GM12878 (cell line): ENCODE measurements at regions not wholly inside any gene's neighbourhood (a gene's known extent, or its start where the extent isn't known, plus 50 kb on each side); places are given as distances from the start of the nearest gene placed in this dataset.
A peak's percentile ranks its signal among the peaks of the same experiment; 100 is the strongest.

Source experiments
- ATAC-seq: fragments of 200-7000 bp; cut with Tn5 transposase; 3 replicates; pipeline ENCODE4 v1.9.1; 2020; ENCODE audit warnings: mild to moderate bottlenecking, moderate library complexity
- BruUV-seq: library from RNA; stranded (reverse); fragments of 400-500 nt; replicated peaks from 2 replicates; lab custom pipeline; 2021; lab: Mats Ljungman, UMichigan
- CTCF ChIA-PET: fragments of 300-600 bp; sonication (Branson Sonifier 250); formaldehyde crosslinking; extraction: SDS; loops from one replicate; lab custom pipeline; 2021; ENCODE audit warnings: inconsistent platforms; lab: Yijun Ruan, JAX
- POLR2A ChIA-PET: fragments of 350-600 bp; formaldehyde crosslinking; extraction: SDS; loops from one replicate; lab custom pipeline; 2021; ENCODE audit warnings: inconsistent platforms; lab: Charles Lee
- RAD21 ChIA-PET: fragments of 300-600 bp; sonication (Branson Sonifier 250); formaldehyde crosslinking; loops from one replicate; lab custom pipeline; 2023; ENCODE audit warnings: antibody characterized with exemption; ENCODE audit not compliant: unreplicated experiment; lab: Charles Lee
- SMC1A ChIA-PET: fragments of 300-600 bp; sonication (Branson Sonifier 250); formaldehyde crosslinking; loops from one replicate; lab custom pipeline; 2023; ENCODE audit not compliant: unreplicated experiment, uncharacterized antibody; lab: Charles Lee
- DNase-seq: peaks from one replicate; pipeline ENCODE4 v3.0.0-alpha.2; 2011; ENCODE audit warnings: low read depth, low spot score
- FAIRE-seq: peaks from 3 replicates; lab custom pipeline; 2011; peaks lifted over from hg19 to GRCh38; lab: Jason Lieb, UNC
- H2AFZ ChIP-seq: 2 replicates; pipeline ENCODE4 v1.6.0; 2011; ENCODE audit warnings: low read depth, low read length, control low read depth; ENCODE audit not compliant: control insufficient read depth
- H3K27ac ChIP-seq: 2 replicates; pipeline ENCODE4 v1.5.1; 2011; ENCODE audit warnings: control low read depth; ENCODE audit not compliant: control insufficient read depth, insufficient read depth
- H3K27me3 ChIP-seq, 2 experiments: replicated peaks in 1 of 2; 2 replicates each; pipeline versions ENCODE4 v1.6.0 to v1.6.1; 2011; ENCODE audit warnings: low read length in 1 of 2; ENCODE audit not compliant: control insufficient read depth in 2 of 2, insufficient read depth in 2 of 2
- H3K36me3 ChIP-seq, 2 experiments: 2 replicates each; pipeline ENCODE4 v1.5.1; 2011; ENCODE audit warnings: low read length in 1 of 2; ENCODE audit not compliant: control insufficient read depth in 2 of 2, insufficient read depth in 2 of 2
- H3K4me1 ChIP-seq: 2 replicates; pipeline ENCODE4 v1.6.1; 2011; ENCODE audit warnings: mild to moderate bottlenecking, low read length, moderate library complexity, mixed read lengths; ENCODE audit not compliant: control insufficient read depth, insufficient read depth
- H3K4me2 ChIP-seq: 2 replicates; pipeline ENCODE4 v1.6.0; 2011; ENCODE audit warnings: control low read depth; ENCODE audit not compliant: control insufficient read depth, insufficient read depth
- H3K4me3 ChIP-seq: fragments of 200-600 bp; sonication (generic); 2 replicates; pipeline ENCODE4 v1.5.1; 2016
- H3K79me2 ChIP-seq: 2 replicates; pipeline ENCODE4 v1.6.0; 2011; ENCODE audit warnings: low read length; ENCODE audit not compliant: control insufficient read depth, insufficient read depth
- H3K9ac ChIP-seq: 2 replicates; pipeline ENCODE4 v1.8.0; 2011; ENCODE audit warnings: low read length, control low read depth, mixed read lengths; ENCODE audit not compliant: control insufficient read depth, insufficient read depth
- H3K9me3 ChIP-seq: replicated peaks from 3 replicates; pipeline ENCODE4 v1.5.1; 2011; ENCODE audit warnings: mild to moderate bottlenecking, low read length; ENCODE audit not compliant: control insufficient read depth, insufficient read depth
- H4K20me1 ChIP-seq: 2 replicates; pipeline ENCODE4 v1.6.0; 2011; ENCODE audit not compliant: control insufficient read depth, insufficient read depth
- BACH1 ChIP-seq: fragments of 450-650 bp; IDR thresholded peaks from 2 replicates; pipeline ENCODE4 v1.6.1; 2017; ENCODE audit warnings: mild to moderate bottlenecking, borderline replicate concordance
- ETV6 ChIP-seq, 2 experiments: fragments of 450-650 bp in 1 of 2; IDR thresholded peaks in 1 of 2; conservative IDR thresholded peaks in 1 of 2; 2 replicates each; pipeline ENCODE4 v1.6.1; 2014; ENCODE audit warnings: antibody characterized with exemption in 1 of 2, borderline replicate concordance in 1 of 2, low read depth in 1 of 2, mild to moderate bottlenecking in 1 of 2, moderate library complexity in 1 of 2
- HDAC6 ChIP-seq: fragments of 200-600 bp; sonication (generic); IDR thresholded peaks from one replicate; pipeline ENCODE4 v1.8.0; 2017; ENCODE audit warnings: antibody characterized with exemption; ENCODE audit not compliant: unreplicated experiment
- HDGF ChIP-seq: fragments of 450-650 bp; IDR thresholded peaks from 2 replicates; pipeline ENCODE4 v1.6.1; 2016; ENCODE audit warnings: antibody characterized with exemption
- PAX8 ChIP-seq: fragments of 450-650 bp; IDR thresholded peaks from 2 replicates; pipeline ENCODE4 v1.6.1; 2017; ENCODE audit warnings: mild to moderate bottlenecking, moderate library complexity
- PBX3 ChIP-seq: IDR thresholded peaks from 2 replicates; pipeline ENCODE4 v1.6.1; 2011; ENCODE audit warnings: mild to moderate bottlenecking, low read depth, low read length, moderate library complexity; ENCODE audit not compliant: insufficient replicate concordance
- POLR2AphosphoS2 ChIP-seq: IDR thresholded peaks from 2 replicates; pipeline ENCODE4 v1.6.1; 2011; ENCODE audit warnings: low read depth, mild to moderate bottlenecking, low read length, improper control_type of control experiment, moderate library complexity
- POU2F2 ChIP-seq: IDR thresholded peaks from 3 replicates; pipeline ENCODE4 v1.6.1; 2011; ENCODE audit warnings: low read depth, mild to moderate bottlenecking, low read length, borderline replicate concordance
- RB1 ChIP-seq: fragments of 450-650 bp; formaldehyde crosslinking; IDR thresholded peaks from 2 replicates; pipeline ENCODE4 v1.6.1; 2017; ENCODE audit warnings: mild to moderate bottlenecking, borderline replicate concordance
- SKIL ChIP-seq: fragments of 450-650 bp; IDR thresholded peaks from 2 replicates; pipeline ENCODE4 v1.6.1; 2017; ENCODE audit warnings: mild to moderate bottlenecking, low read depth, inconsistent platforms; ENCODE audit not compliant: poor library complexity, severe bottlenecking
- SPI1 ChIP-seq: IDR thresholded peaks from 2 replicates; pipeline ENCODE4 v1.6.1; 2011; ENCODE audit warnings: low read depth, mild to moderate bottlenecking, low read length, moderate library complexity, borderline replicate concordance; ENCODE audit not compliant: insufficient read depth
- ZNF24 ChIP-seq: fragments of 450-650 bp; IDR thresholded peaks from 2 replicates; pipeline ENCODE4 v1.6.1; 2017; ENCODE audit warnings: antibody characterized with exemption, mild to moderate bottlenecking
- WGBS: methylation state at CpG from one replicate; pipeline ENCODE4 v1.1.6; 2016; ENCODE audit warnings: low lambda C conversion rate; ENCODE audit not compliant: insufficient replicate concordance, insufficient coverage; ENCODE audit errors: missing lambda C conversion rate; 5-methylcytosine and 5-hydroxymethylcytosine counted together
- in situ Hi-C: fragments of 300-500 bp; cut with MboI; formaldehyde crosslinking; loops from 9 replicates; pipeline ENCODE4 v1.14.3; 2018; ENCODE audit warnings: mixed read lengths
- intact Hi-C: fragments of 100-400 bp; cut with micrococcal nuclease; formaldehyde crosslinking; loops from one replicate; pipeline ENCODE4 v1.14.2; 2022; ENCODE audit not compliant: unreplicated experiment

GRCh38 chr5:18216729-18217128, 582.5 kb downstream of the TAF11L14 start:
- Histone ChIP-seq H3K27me3 (no peaks in the 10 kb centered on the region), H3K36me3 (no peaks in the 10 kb centered on the region), H3K4me3 (no peak overlapping the region), H3K9me3 (no peaks in the 10 kb centered on the region), H3K4me1 (no peaks in the 10 kb centered on the region), H2AFZ (no peak overlapping the region), H4K20me1 (no peaks in the 10 kb centered on the region), H3K27ac (no peak overlapping the region), H3K4me2 (no peak overlapping the region), H3K79me2 (no peaks in the 10 kb centered on the region), H3K9ac (no peak overlapping the region)
- WGBS = 13% methylated on average over 3 of the region's 3 CpGs
- FAIRE-seq = no peak
- RAD21 ChIA-PET = no interaction called here
- CTCF ChIA-PET = interaction anchor here (1.0 to 1.2 kb wide), 2 partner anchors 8 to 19 kb away, joined by 3 read pairs; no protein-coding TSS in a partner anchor
- no peak for DNase-seq
- intact Hi-C loops (no loop called here), in situ Hi-C loops (no loop called here)
- no TSS peak for BruUV-seq
- no peak for ATAC-seq
- no peak for TF ChIP-seq SKIL
- peak; percentile 39; the same call in 1 of the 2 replicates for TF ChIP-seq SPI1
- POLR2A ChIA-PET = no interaction called here
- SMC1A ChIA-PET = interaction anchor here (0.7 kb wide), 1 partner anchor 215 kb away, joined by 4 read pairs; no protein-coding TSS in a partner anchor

GRCh38 chr5:18219241-18219640, 585.0 kb downstream of the TAF11L14 start:
- no peaks in the 10 kb centered on the region for H3K4me1 ChIP-seq
- no peaks in the 10 kb centered on the region for H4K20me1 ChIP-seq
- intact Hi-C loops (no loop called here), in situ Hi-C loops (no loop called here)
- no peaks in the 10 kb centered on the region for H3K9me3 ChIP-seq
- TF ChIP-seq ETV6 (conservative IDR thresholded peaks at IDR 0.05 in 1 of 2, IDR thresholded peaks at IDR 0.05 in 1 of 2; ENCODE audit: borderline replicate concordance in 1 of 2, low read depth in 1 of 2) (no peak), BACH1 (no peak), ZNF24 (no peak), PAX8 (no peak), POLR2AphosphoS2 (no peak), PBX3 (no peak), HDGF (no peak), POU2F2 (no peak), HDAC6 (no peak), RB1 (no peak)
- RAD21 ChIA-PET = no interaction called here
- H3K4me2 ChIP-seq = no peak overlapping the region
- no TSS peak for BruUV-seq
- no peaks in the 10 kb centered on the region for H3K79me2 ChIP-seq
- no peaks in the 10 kb centered on the region for H3K27me3 ChIP-seq
- no peak overlapping the region for H3K4me3 ChIP-seq
- H3K27ac ChIP-seq = no peak overlapping the region
- H3K9ac ChIP-seq = no peak overlapping the region
- POLR2A ChIA-PET = no interaction called here
- no peak for FAIRE-seq
- WGBS = 5% methylated on average over 1 of the region's 1 CpG
- DNase-seq = no peak
- no peak for ATAC-seq
- no peaks in the 10 kb centered on the region for H3K36me3 ChIP-seq
- no peak overlapping the region for H2AFZ ChIP-seq
- CTCF ChIA-PET = no interaction called here
- SMC1A ChIA-PET = no interaction called here
